ENCODE measurements at regions not wholly inside any gene's neighbourhood (a gene's known extent, or its start where the extent isn't known, plus 50 kb on each side); places are given as distances from the start of the nearest gene placed in this dataset.

GRCh38 chr13:85287528-85287927, 511.7 kb downstream of the SLITRK6 start:
- DNase-seq (ENCODE audit: extremely low spot score) = no peak
- ChIA-PET POLR2A (no interaction called here), CTCF (no interaction called here)
- TF ChIP-seq CTCF (IDR thresholded peaks at IDR 0.05; ENCODE audit: control extremely low read depth, extremely low read depth, low read depth, missing control alignments) = no peak

GRCh38 chr13:85286081-85286480, 513.1 kb downstream of the SLITRK6 start:
- POLR2A ChIA-PET = no interaction called here
- CTCF ChIA-PET = no interaction called here
- no peak for DNase-seq (ENCODE audit: extremely low spot score)
- no peak for TF ChIP-seq CTCF (IDR thresholded peaks at IDR 0.05; ENCODE audit: control extremely low read depth, extremely low read depth, low read depth, missing control alignments)

- ChIA-PET CTCF (no interaction called here), POLR2A (no interaction called here)
- DNase-seq (ENCODE audit: extremely low spot score) = no peak
- TF ChIP-seq CTCF (IDR thresholded peaks at IDR 0.05; ENCODE audit: control extremely low read depth, extremely low read depth, low read depth, missing control alignments) = no peak
Measured at GRCh38 chr13:85284349-85284748, 514.9 kb downstream of the SLITRK6 start.

- CTCF ChIA-PET = no interaction called here
- no peak for TF ChIP-seq CTCF (IDR thresholded peaks at IDR 0.05; ENCODE audit: control extremely low read depth, extremely low read depth, low read depth, missing control alignments)
- POLR2A ChIA-PET = no interaction called here
- DNase-seq (ENCODE audit: extremely low spot score) = no peak
Measured at GRCh38 chr13:85283408-85283807, 515.8 kb downstream of the SLITRK6 start.

GRCh38 chr13:85282876-85283275, 516.3 kb downstream of the SLITRK6 start:
- ChIA-PET CTCF (no interaction called here), POLR2A (no interaction called here)
- no peak for DNase-seq (ENCODE audit: extremely low spot score)
- no peak for TF ChIP-seq CTCF (IDR thresholded peaks at IDR 0.05; ENCODE audit: control extremely low read depth, extremely low read depth, low read depth, missing control alignments)

- TF ChIP-seq CTCF (IDR thresholded peaks at IDR 0.05; ENCODE audit: control extremely low read depth, extremely low read depth, low read depth, missing control alignments) = no peak
- DNase-seq (ENCODE audit: extremely low spot score) = no peak
- CTCF ChIA-PET = no interaction called here
- POLR2A ChIA-PET = no interaction called here
Measured at GRCh38 chr13:85278851-85279250, 520.4 kb downstream of the SLITRK6 start.

- ChIA-PET POLR2A (no interaction called here), CTCF (no interaction called here)
- no peak for DNase-seq (ENCODE audit: extremely low spot score)
- no peak for TF ChIP-seq CTCF (IDR thresholded peaks at IDR 0.05; ENCODE audit: control extremely low read depth, extremely low read depth, low read depth, missing control alignments)
Measured at GRCh38 chr13:85277748-85278147, 521.5 kb downstream of the SLITRK6 start.

All from GM10248 (cell line).